GM10266 (cell line): ENCODE measurements at regions not wholly inside any gene's neighbourhood (a gene's known extent, or its start where the extent isn't known, plus 50 kb on each side); places are given as distances from the start of the nearest gene placed in this dataset.

Source experiments
- DNase-seq: peaks from one replicate; pipeline ENCODE4 v3.0.0; 2012; ENCODE audit errors: extremely low spot score
- CTCF ChIP-seq: IDR thresholded peaks from 2 replicates; pipeline ENCODE4 v1.5.1; 2012; ENCODE audit warnings: mild to moderate bottlenecking, low read depth; ENCODE audit not compliant: control insufficient read depth, insufficient read depth; ENCODE audit errors: missing control alignments

- TF ChIP-seq CTCF, result no peak
- no peak for DNase-seq
Measured at GRCh38 chr12:19997656-19998400, 370.5 kb upstream of the PDE3A start.

DNA sequence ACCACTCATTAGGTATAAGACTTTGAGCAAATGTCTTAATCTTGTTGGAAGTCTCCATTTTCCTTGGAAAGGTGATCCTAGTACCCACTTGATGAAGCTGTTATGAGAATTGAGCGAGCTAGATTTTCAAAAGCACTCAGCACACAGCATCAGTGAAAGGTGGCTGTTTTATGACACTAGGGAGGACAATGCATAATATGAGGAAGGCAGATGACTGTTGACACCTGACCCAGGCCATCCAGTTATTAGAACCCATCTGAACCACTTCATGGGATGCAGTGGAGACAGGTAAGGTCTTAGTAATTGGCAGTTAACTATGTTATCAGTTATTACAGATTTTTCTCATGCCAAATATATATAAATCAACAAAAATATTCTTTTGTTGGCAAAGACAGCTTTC is 369.9 kb upstream of the PDE3A start:
- no peak for TF ChIP-seq CTCF
- no peak for DNase-seq

DNA sequence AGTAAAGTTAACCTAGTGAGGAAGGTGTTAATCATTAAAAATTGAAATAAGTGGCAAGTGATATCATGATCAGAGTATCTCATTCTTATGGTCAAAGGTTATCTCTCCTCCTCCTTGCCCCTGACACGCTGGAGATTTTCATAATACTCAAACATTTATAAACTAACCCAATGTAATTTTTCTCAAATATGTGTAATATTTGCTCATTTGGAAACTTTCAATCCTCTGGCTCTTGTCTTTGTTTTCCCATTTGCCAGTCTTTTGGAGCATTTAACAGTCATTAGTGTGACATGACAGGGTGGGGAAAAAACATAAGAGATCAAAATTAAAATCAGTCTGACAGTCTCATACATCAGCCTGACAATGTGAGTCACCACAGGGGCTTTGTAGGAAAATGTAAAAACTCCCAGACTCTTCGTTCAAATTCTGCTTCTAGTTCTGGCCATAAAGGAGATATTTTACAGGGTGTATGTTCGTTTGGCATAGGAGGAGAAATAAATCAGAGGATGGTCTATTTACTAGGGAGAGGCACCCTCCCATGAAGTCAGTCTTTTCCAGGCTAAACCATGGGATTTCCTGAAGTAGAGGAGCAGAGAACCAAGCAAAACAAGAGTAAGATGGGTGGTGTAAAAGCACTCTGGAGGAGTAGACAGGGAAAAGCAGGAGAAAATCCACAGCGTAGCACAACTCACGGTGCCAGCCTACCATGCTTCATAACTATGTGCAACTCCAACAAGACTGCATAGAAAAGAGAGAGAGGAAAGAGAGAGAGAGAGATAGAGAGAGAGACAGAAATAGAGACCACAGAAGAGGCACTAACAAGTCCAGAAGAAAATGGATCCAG is 369.2 kb upstream of the PDE3A start:
- no peak for DNase-seq
- TF ChIP-seq CTCF, result no peak

DNA sequence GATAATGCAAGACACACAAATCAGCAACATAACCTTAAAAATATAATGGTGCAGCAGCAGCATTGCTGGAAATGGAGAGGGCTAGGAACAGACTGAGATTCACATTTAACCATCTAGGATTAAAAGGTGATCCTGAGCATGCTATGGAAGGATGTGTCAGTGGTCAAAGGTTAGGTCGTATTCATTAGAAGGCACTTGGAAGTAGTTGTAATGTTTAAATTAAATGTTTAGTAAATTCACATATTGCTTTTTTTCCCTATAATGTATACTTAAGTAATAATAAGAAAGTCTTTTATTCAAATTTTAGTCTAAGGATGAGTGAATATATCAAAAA is 368.6 kb upstream of the PDE3A start:
- no peak for DNase-seq
- TF ChIP-seq CTCF, result no peak

GRCh38 chr12:20000229-20000849 is 368.0 kb upstream of the PDE3A start:
- no peak for DNase-seq
- TF ChIP-seq CTCF, result no peak

GRCh38 chr12:20003252-20003651 is 365.1 kb upstream of the PDE3A start:
- no peak for TF ChIP-seq CTCF
- no peak for DNase-seq
